ENCODE measurements at regions not wholly inside any gene's neighbourhood (a gene's known extent, or its start where the extent isn't known, plus 50 kb on each side); places are given as distances from the start of the nearest gene placed in this dataset.
"Not testable (repeated sequence)": the region's sequence is repeated elsewhere in the genome, so short reads cannot be mapped to it uniquely, and the experiment has no call there.

DNA sequence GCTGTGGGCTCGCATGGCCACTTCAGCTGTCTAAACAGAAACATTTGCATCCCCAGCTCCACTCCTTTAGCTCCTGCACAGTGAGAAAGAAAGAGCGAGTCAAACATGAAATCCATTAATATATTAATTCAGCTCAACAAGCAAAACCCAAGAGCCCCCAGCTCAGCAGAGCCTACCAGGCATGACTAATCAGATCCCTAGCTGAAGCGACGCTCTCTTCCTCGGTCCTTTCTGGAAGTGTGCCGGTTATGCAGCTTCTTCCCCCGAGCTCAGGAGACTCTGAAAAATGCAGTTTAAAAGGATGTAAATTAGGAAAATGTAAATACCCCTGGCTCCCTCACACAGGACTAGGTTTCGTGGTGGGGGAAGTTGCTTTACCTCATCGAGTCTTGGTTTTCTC is 221.5 kb downstream of the ANKRD30B start:
- Histone ChIP-seq H3K4me1 (ENCODE audit: low read depth, poor library complexity, severe bottlenecking) (no peaks in the 10 kb centered on the region), H3K79me2 (ENCODE audit: insufficient read depth, low read depth) (no peaks in the 10 kb centered on the region), H3K4me2 (no peak overlapping the region), H3K4me3 (IDR thresholded peaks at IDR 0.05; ENCODE audit: insufficient read depth, low read depth, low read length) (no peak overlapping the region), H3K27me3 (ENCODE audit: insufficient read depth, low read depth) (no peaks in the 10 kb centered on the region), H3K36me3 (ENCODE audit: insufficient read depth) (no peaks in the 10 kb centered on the region), H2AFZ (ENCODE audit: low read depth) (no peak overlapping the region), H3K27ac (no peak overlapping the region), H4K20me1 (ENCODE audit: insufficient read depth) (no peaks in the 10 kb centered on the region), H3K9ac (no peak overlapping the region)
- TF ChIP-seq, protein P1, sequence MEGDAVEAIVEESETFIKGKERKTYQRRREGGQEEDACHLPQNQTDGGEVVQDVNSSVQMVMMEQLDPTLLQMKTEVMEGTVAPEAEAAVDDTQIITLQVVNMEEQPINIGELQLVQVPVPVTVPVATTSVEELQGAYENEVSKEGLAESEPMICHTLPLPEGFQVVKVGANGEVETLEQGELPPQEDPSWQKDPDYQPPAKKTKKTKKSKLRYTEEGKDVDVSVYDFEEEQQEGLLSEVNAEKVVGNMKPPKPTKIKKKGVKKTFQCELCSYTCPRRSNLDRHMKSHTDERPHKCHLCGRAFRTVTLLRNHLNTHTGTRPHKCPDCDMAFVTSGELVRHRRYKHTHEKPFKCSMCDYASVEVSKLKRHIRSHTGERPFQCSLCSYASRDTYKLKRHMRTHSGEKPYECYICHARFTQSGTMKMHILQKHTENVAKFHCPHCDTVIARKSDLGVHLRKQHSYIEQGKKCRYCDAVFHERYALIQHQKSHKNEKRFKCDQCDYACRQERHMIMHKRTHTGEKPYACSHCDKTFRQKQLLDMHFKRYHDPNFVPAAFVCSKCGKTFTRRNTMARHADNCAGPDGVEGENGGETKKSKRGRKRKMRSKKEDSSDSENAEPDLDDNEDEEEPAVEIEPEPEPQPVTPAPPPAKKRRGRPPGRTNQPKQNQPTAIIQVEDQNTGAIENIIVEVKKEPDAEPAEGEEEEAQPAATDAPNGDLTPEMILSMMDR (conservative IDR thresholded peaks at IDR 0.05; ENCODE audit: low read depth, low read length): no peak

DNA sequence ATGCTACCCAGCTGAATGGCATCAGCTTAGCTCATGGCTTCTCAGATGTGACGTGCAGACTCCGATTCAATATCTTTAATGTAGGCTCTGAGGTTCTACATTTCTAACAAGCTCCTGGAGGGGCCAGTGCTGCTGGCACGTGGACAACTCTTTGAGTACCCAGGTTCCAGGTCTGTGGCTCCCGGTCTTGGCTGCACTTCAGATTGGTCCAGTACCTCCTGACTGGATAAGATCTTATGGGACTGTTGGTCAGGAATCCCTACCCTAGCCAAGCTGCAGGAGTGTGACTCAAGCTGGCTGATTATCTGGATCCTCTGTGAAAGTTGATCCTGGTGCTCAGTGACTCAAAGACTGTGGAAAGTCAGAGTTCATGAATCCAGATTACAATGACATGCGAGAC is 222.1 kb downstream of the ANKRD30B start:
- Histone ChIP-seq H4K20me1 (ENCODE audit: insufficient read depth) (no peaks in the 10 kb centered on the region), H3K27ac (no peak overlapping the region), H3K79me2 (ENCODE audit: insufficient read depth, low read depth) (no peaks in the 10 kb centered on the region), H3K4me1 (ENCODE audit: low read depth, poor library complexity, severe bottlenecking) (no peaks in the 10 kb centered on the region), H3K36me3 (ENCODE audit: insufficient read depth) (no peaks in the 10 kb centered on the region), H2AFZ (ENCODE audit: low read depth) (no peak overlapping the region), H3K27me3 (ENCODE audit: insufficient read depth, low read depth) (no peaks in the 10 kb centered on the region), H3K4me3 (IDR thresholded peaks at IDR 0.05; ENCODE audit: insufficient read depth, low read depth, low read length) (no peak overlapping the region), H3K9ac (no peak overlapping the region), H3K4me2 (no peak overlapping the region)
- TF ChIP-seq, protein P1 (conservative IDR thresholded peaks at IDR 0.05; ENCODE audit: low read depth, low read length): no peak

DNA sequence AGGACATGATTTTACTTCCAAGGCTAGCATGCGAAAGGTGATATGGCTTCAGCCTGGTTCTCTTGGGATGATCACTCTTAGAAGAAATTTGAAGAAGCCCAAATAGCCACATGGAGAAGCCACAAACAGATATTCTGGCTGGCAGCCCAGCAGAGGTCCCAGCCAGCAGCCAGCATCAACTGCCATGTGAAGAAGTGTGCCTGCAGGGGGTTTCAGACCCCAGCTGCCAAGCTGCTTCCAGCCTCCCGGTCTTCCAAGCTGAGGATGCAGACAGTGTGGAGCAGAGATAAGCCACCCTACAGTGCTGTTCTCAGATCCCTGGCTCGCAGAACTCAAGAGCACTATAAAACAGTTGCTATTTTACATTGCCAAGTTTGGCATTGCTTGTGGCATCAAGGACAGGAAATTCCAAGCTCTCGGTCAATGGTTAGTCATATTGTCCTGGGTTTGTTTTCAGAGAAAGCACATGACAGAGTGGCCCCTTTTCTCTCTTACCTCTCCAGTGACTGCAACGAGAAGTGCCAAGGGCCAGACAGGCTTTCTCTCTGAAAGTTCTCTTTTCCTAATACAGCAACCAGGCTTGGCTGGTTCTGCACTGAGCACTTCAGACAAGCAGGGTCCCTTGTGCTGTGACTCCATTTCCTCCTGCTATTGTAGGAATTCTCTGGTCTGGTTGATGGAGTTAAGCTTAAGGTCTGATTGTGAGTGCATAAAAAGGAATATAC is 223.7 kb downstream of the ANKRD30B start:
- Histone ChIP-seq H3K9ac (no peak overlapping the region), H3K4me2 (no peak overlapping the region), H3K4me3 (IDR thresholded peaks at IDR 0.05; ENCODE audit: insufficient read depth, low read depth, low read length) (no peak overlapping the region)

DNA sequence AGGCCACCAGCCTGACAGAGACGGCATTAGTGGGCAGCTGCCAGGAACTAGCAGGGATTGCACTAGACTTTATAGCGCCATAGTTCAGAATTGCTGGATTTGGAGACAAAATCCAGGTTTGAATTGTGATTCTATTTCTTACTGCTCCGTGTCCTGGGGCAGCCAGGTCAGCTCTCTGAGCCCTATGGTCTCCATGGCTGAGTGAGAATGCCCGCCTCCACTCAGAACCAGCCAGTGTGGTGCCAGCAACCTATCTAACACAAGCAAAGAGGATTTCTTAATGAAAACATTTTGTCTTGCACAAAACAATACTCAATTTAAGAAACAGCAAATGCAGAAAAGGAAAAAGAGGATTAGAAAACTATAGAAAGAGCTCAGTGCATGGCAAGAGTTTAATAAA is 225.4 kb downstream of the ANKRD30B start:
- not testable (repeated sequence) for H3K36me3 ChIP-seq (ENCODE audit: insufficient read depth); H3K27me3 ChIP-seq (ENCODE audit: insufficient read depth, low read depth); H3K4me3 ChIP-seq (IDR thresholded peaks at IDR 0.05; ENCODE audit: insufficient read depth, low read depth, low read length); H3K4me2 ChIP-seq; H4K20me1 ChIP-seq (ENCODE audit: insufficient read depth); H3K4me1 ChIP-seq (ENCODE audit: low read depth, poor library complexity, severe bottlenecking); H3K9ac ChIP-seq; H3K79me2 ChIP-seq (ENCODE audit: insufficient read depth, low read depth); H2AFZ ChIP-seq (ENCODE audit: low read depth); H3K27ac ChIP-seq

More for the DNA sequence above, 223.7 kb downstream of the ANKRD30B start:
- no peaks in the 10 kb centered on the region for H3K4me1 ChIP-seq (ENCODE audit: low read depth, poor library complexity, severe bottlenecking)
- no peaks in the 10 kb centered on the region for H3K79me2 ChIP-seq (ENCODE audit: insufficient read depth, low read depth)
- no peak overlapping the region for H2AFZ ChIP-seq (ENCODE audit: low read depth)
- TF ChIP-seq, protein P1 (conservative IDR thresholded peaks at IDR 0.05; ENCODE audit: low read depth, low read length): no peak
- no peak overlapping the region for H3K27ac ChIP-seq
- no peaks in the 10 kb centered on the region for H3K36me3 ChIP-seq (ENCODE audit: insufficient read depth)
- no peaks in the 10 kb centered on the region for H4K20me1 ChIP-seq (ENCODE audit: insufficient read depth)
- no peaks in the 10 kb centered on the region for H3K27me3 ChIP-seq (ENCODE audit: insufficient read depth, low read depth)

DNA sequence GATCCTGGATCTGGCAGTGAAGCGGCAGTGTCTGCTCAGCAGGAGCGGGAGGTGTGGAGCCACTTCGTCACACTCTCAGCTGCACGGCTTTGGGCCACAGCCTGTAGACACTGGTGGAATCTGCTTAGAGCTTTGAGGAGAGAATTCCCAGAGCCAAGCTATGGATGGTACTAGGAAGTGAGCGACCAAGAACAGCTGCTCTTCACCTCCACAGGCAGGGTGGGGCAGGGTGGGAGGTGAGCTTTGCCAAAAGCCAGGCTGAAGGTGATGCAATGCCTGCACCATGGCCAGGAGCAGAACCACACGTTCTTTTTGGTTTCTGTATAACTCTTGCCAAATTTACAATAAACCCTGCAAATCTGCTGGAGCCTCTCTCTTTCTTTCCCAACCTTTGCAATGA is 226.1 kb downstream of the ANKRD30B start:
- Histone ChIP-seq H3K36me3 (ENCODE audit: insufficient read depth) (no peaks in the 10 kb centered on the region), H3K79me2 (ENCODE audit: insufficient read depth, low read depth) (no peaks in the 10 kb centered on the region), H4K20me1 (ENCODE audit: insufficient read depth) (no peaks in the 10 kb centered on the region), H2AFZ (ENCODE audit: low read depth) (no peak overlapping the region), H3K27me3 (ENCODE audit: insufficient read depth, low read depth) (no peaks in the 10 kb centered on the region), H3K4me2 (no peak overlapping the region), H3K4me3 (IDR thresholded peaks at IDR 0.05; ENCODE audit: insufficient read depth, low read depth, low read length) (no peak overlapping the region), H3K4me1 (ENCODE audit: low read depth, poor library complexity, severe bottlenecking) (no peaks in the 10 kb centered on the region), H3K27ac (no peak overlapping the region), H3K9ac (no peak overlapping the region)
- TF ChIP-seq, protein P1 (conservative IDR thresholded peaks at IDR 0.05; ENCODE audit: low read depth, low read length): no peak

Measured in KMS-11 (cell line).